HCT116 (cell line): ENCODE measurements at regions not wholly inside any gene's neighbourhood (a gene's known extent, or its start where the extent isn't known, plus 50 kb on each side); places are given as distances from the start of the nearest gene placed in this dataset.

Experiments used
- ATAC-seq: fragments of 200-7000 bp; cut with Tn5 transposase; 2 replicates; pipeline ENCODE4 v1.9.1; 2020; ENCODE audit warnings: mild to moderate bottlenecking, moderate library complexity
- BruUV-seq: library from RNA; stranded (reverse); fragments of 400-500 nt; replicated peaks from 2 replicates; lab custom pipeline; 2021; lab: Mats Ljungman, UMichigan
- CTCF ChIA-PET: fragments of 300-600 bp; sonication (Branson Sonifier 250); formaldehyde crosslinking; loops from one replicate; lab custom pipeline; 2021; ENCODE audit warnings: antibody characterized with exemption; lab: Charles Lee
- POLR2A ChIA-PET: fragments of 300-600, 350-600 bp; sonication (Branson Sonifier 250); formaldehyde crosslinking; loops from one replicate; lab custom pipeline; 2021; ENCODE audit warnings: antibody characterized with exemption; lab: Charles Lee
- RAD21 ChIA-PET, 2 experiments: fragments of 300-600 bp; sonication (Branson Sonifier 250); formaldehyde crosslinking; loops; one replicate each; lab custom pipeline; 2023; ENCODE audit warnings: low total read pairs in 2 of 2; ENCODE audit not compliant: uncharacterized antibody in 2 of 2, unreplicated experiment in 2 of 2, low non-redundant PET in 1 of 2; lab: Charles Lee
- DNase-seq: peaks from one replicate; pipeline ENCODE4 v3.0.0-alpha.2; 2010; ENCODE audit warnings: low read depth, low spot score
- H2AFZ ChIP-seq: fragments of 200-600 bp; shearing (Covaris generic), sonication (generic); 2 replicates; pipeline ENCODE4 v1.6.1; 2017; ENCODE audit warnings: low read depth, mixed run types, mixed read lengths, antibody characterized with exemption, low read length; ENCODE audit not compliant: poor library complexity, severe bottlenecking
- H3K27ac ChIP-seq: 2 replicates; pipeline ENCODE4 v1.5.1; 2012; ENCODE audit warnings: low read depth, low read length
- H3K27me3 ChIP-seq: fragments of 200-600 bp; sonication (generic); 2 replicates; pipeline ENCODE4 v1.6.1; 2016; ENCODE audit warnings: mixed run types, low read length, mixed read lengths; ENCODE audit not compliant: insufficient read depth
- H3K36me3 ChIP-seq, 2 experiments: fragments of 200-500 bp in 1 of 2; fragments of 200-600 bp in 1 of 2; sonication (Bioruptor generic) in 1 of 2; sonication (generic) in 1 of 2; 2 replicates each; pipeline versions ENCODE4 v1.5.1 to v1.6.1; 2014 to 2016; ENCODE audit warnings: low read length in 2 of 2, inconsistent platforms in 1 of 2, mixed read lengths in 1 of 2, mixed run types in 1 of 2; ENCODE audit not compliant: insufficient read depth in 2 of 2, control insufficient read depth in 1 of 2
- H3K4me1 ChIP-seq, 2 experiments: fragments of 200-600 bp in 1 of 2; sonication (generic) in 1 of 2; 2 replicates each; pipeline versions ENCODE4 v1.5.1 to v1.6.1; 2012 to 2017; ENCODE audit warnings: low read length in 2 of 2, inconsistent platforms in 1 of 2, mild to moderate bottlenecking in 1 of 2, mixed read lengths in 1 of 2, mixed run types in 1 of 2, moderate library complexity in 1 of 2; ENCODE audit not compliant: insufficient read depth in 2 of 2, control insufficient read depth in 1 of 2
- H3K4me2 ChIP-seq: fragments of 200-600 bp; sonication (generic); 2 replicates; pipeline ENCODE4 v1.6.1; 2017; ENCODE audit warnings: mixed run types, low read length, mixed read lengths
- H3K4me3 ChIP-seq, 2 experiments: fragments of 200-600 bp in 1 of 2; sonication (generic) in 1 of 2; replicated peaks in 1 of 2; 2 replicates each; pipeline ENCODE4 v1.5.1; 2011 to 2016; ENCODE audit warnings: low read length in 2 of 2, control low read depth in 1 of 2, low read depth in 1 of 2, mild to moderate bottlenecking in 1 of 2, mixed read lengths in 1 of 2, mixed run types in 1 of 2
- H3K79me2 ChIP-seq: fragments of 200-600 bp; sonication (generic); 2 replicates; pipeline ENCODE4 v1.6.1; 2017; ENCODE audit warnings: mild to moderate bottlenecking, mixed run types, low read length, moderate library complexity, mixed read lengths; ENCODE audit not compliant: insufficient read depth
- H3K9ac ChIP-seq: fragments of 200-600 bp; sonication (generic); 2 replicates; pipeline ENCODE4 v1.6.1; 2016; ENCODE audit warnings: low read length, mixed read lengths
- H3K9me2 ChIP-seq: fragments of 200-600 bp; sonication (generic), shearing (Covaris generic); 2 replicates; pipeline ENCODE4 v1.6.1; 2017; ENCODE audit warnings: mixed run types, mild to moderate bottlenecking, moderate library complexity; ENCODE audit not compliant: insufficient read depth
- H3K9me3 ChIP-seq, 2 experiments: fragments of 200-500 bp in 1 of 2; fragments of 200-600 bp in 1 of 2; sonication (Bioruptor generic) in 1 of 2; sonication (generic) in 1 of 2; 2 replicates each; pipeline ENCODE4 v1.6.1; 2014 to 2017; ENCODE audit warnings: low read length in 2 of 2, mixed read lengths in 2 of 2, inconsistent platforms in 1 of 2, low read depth in 1 of 2, mild to moderate bottlenecking in 1 of 2, mixed run types in 1 of 2, moderate library complexity in 1 of 2; ENCODE audit not compliant: control insufficient read depth in 1 of 2, insufficient read depth in 1 of 2
- H4K20me1 ChIP-seq: fragments of 200-600 bp; sonication (generic), shearing (Covaris generic); 2 replicates; pipeline ENCODE4 v1.6.1; 2017; ENCODE audit warnings: mixed run types, mild to moderate bottlenecking, moderate library complexity; ENCODE audit not compliant: insufficient read depth
- CBX3 ChIP-seq: IDR thresholded peaks from 2 replicates; pipeline ENCODE4 v1.6.1; 2012; ENCODE audit warnings: low read depth
- CTCF ChIP-seq, 3 experiments: fragments of 200-600 bp in 1 of 3; sonication (generic) in 1 of 3; IDR thresholded peaks in 2 of 3; conservative IDR thresholded peaks in 1 of 3; 2 replicates each; pipeline ENCODE4 v1.5.1; 2012 to 2017; ENCODE audit warnings: low read depth in 2 of 3, low read length in 2 of 3, antibody characterized with exemption in 1 of 3, borderline replicate concordance in 1 of 3, control low read depth in 1 of 3, mild to moderate bottlenecking in 1 of 3, mixed read lengths in 1 of 3, mixed run types in 1 of 3, moderate library complexity in 1 of 3; ENCODE audit not compliant: insufficient read depth in 1 of 3
- ELF1 ChIP-seq: IDR thresholded peaks from 2 replicates; pipeline ENCODE4 v1.6.1; 2012; ENCODE audit warnings: low read depth, borderline replicate concordance
- POLR2AphosphoS5 ChIP-seq: IDR thresholded peaks from 2 replicates; pipeline ENCODE4 v1.6.1; 2011; ENCODE audit warnings: mild to moderate bottlenecking, low read depth, low read length, moderate library complexity
- RAD21 ChIP-seq: IDR thresholded peaks from 2 replicates; pipeline ENCODE4 v1.6.1; 2012; ENCODE audit warnings: low read depth, mild to moderate bottlenecking
- REST ChIP-seq: IDR thresholded peaks from 2 replicates; pipeline ENCODE4 v1.6.1; 2012; ENCODE audit warnings: low read depth
- SRF ChIP-seq: IDR thresholded peaks from 2 replicates; pipeline ENCODE4 v1.6.1; 2012; ENCODE audit warnings: low read depth
- TCF7L2 ChIP-seq: IDR thresholded peaks from 2 replicates; pipeline ENCODE4 v1.7.0; 2011; ENCODE audit warnings: borderline replicate concordance, inconsistent platforms; ENCODE audit not compliant: insufficient read depth, insufficient read length; ENCODE audit errors: extremely low read depth
- ZBTB33 ChIP-seq: IDR thresholded peaks from 2 replicates; pipeline ENCODE4 v1.6.1; 2011; ENCODE audit warnings: mild to moderate bottlenecking, low read length, moderate library complexity; ENCODE audit not compliant: insufficient replicate concordance; ENCODE audit errors: extremely low read depth
- ZNF274 ChIP-seq: fragments of 200-500 bp; sonication (Bioruptor generic); IDR thresholded peaks from 2 replicates; pipeline ENCODE4 v1.6.1; 2014; ENCODE audit warnings: mild to moderate bottlenecking, low read depth, low read length, inconsistent platforms
- intact Hi-C: fragments of 100-400 bp; cut with micrococcal nuclease; formaldehyde crosslinking; loops from 2 replicates; pipeline ENCODE4 v1.10.0; 2022

- Histone ChIP-seq H3K9ac (no peak overlapping the region), H3K9me2 (no peaks in the 10 kb centered on the region), H3K9me3 (0 out of 4 replicates have a peak, but pooled peaks cover 0 to 3% of the 10 kb centered on the region in 2 experiments), H4K20me1 (no peaks in the 10 kb centered on the region), H3K27ac (no peak overlapping the region), H3K4me3 (no peak overlapping the region), H3K4me1 (no peaks in the 10 kb centered on the region), H3K79me2 (no peaks in the 10 kb centered on the region), H3K27me3 (no peaks in the 10 kb centered on the region), H2AFZ (no peak overlapping the region), H3K4me2 (no peak overlapping the region), H3K36me3 (no peaks in the 10 kb centered on the region)
- ATAC-seq (no peak), DNase-seq (no peak)
- POLR2A ChIA-PET: no interaction called here
- CTCF ChIA-PET: interaction anchor here (1.3 kb wide), 1 partner anchor 449 kb away, joined by 20 read pairs; no protein-coding TSS in a partner anchor
- no TSS peak for BruUV-seq
- intact Hi-C loops: loop anchor here (2.0 to 10.0 kb wide), 2 partner anchors 315 to 1189 kb away; no protein-coding TSS in a partner anchor
- no peak for TF ChIP-seq ZBTB33
- no peak for TF ChIP-seq CBX3
- TF ChIP-seq POLR2AphosphoS5: no peak
- no peak for TF ChIP-seq ZNF274
- no peak for TF ChIP-seq CTCF (IDR thresholded peaks at IDR 0.05 in 2 of 3, conservative IDR thresholded peaks at IDR 0.05 in 1 of 3; ENCODE audit: borderline replicate concordance in 1 of 3, insufficient read depth in 1 of 3, low read depth in 2 of 3, low read length in 2 of 3)
- no peak for TF ChIP-seq TCF7L2
- no peak for TF ChIP-seq REST
- TF ChIP-seq SRF: no peak
- TF ChIP-seq RAD21: no peak
- TF ChIP-seq ELF1: no peak
- RAD21 ChIA-PET: interaction anchor here in 1 of 2 experiments (1.3 kb wide), 1 partner anchor 449 kb away, joined by 5 read pairs; no protein-coding TSS in a partner anchor
Observed at GRCh38 chr7:16115374-16115773, 306.0 kb downstream of the CRPPA start.
